ENCODE measurements at regions not wholly inside any gene's neighbourhood (a gene's known extent, or its start where the extent isn't known, plus 50 kb on each side); places are given as distances from the start of the nearest gene placed in this dataset.

- DNase-seq (ENCODE audit: low read depth) = no peak
Measured at GRCh38 chr2:239546541-239546940, 145.7 kb upstream of the HDAC4 start.

GRCh38 chr2:239545741-239546392 is 145.0 kb upstream of the HDAC4 start:
- no peak for DNase-seq (ENCODE audit: low read depth)

DNA sequence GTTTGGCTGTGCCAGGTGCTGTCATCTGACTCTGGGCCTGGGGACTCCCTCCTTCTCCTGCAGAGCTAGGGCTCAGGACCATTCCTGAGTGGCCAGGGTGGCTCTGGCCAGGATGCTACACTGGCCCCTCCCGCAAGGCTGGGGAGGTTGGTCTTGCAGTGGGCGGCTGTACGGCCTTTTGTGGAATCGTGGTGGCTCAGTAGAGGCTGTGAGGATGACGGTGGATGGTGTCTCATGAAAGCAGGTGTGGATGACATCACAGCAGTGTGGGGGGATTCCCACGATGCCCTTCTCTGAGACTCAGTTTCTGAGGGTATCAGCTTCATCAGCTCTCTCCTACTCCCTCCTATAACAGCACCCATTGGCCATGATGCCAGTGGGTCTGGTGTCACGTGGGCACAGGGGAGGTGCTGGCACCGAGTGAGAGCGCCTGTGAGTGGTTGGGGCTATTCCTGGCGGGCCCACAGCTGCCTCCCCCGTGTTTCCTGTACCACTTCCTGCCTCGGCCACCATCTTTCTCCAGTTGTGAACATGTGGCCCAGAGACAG is 144.2 kb upstream of the HDAC4 start:
- peak; percentile 56 for DNase-seq (ENCODE audit: low read depth)

- no peak for DNase-seq (ENCODE audit: low read depth)
Measured at GRCh38 chr2:239544143-239544917, 143.5 kb upstream of the HDAC4 start.

- no peak for DNase-seq (ENCODE audit: low read depth)
Measured at GRCh38 chr2:239543702-239544101, 142.9 kb upstream of the HDAC4 start.

DNA sequence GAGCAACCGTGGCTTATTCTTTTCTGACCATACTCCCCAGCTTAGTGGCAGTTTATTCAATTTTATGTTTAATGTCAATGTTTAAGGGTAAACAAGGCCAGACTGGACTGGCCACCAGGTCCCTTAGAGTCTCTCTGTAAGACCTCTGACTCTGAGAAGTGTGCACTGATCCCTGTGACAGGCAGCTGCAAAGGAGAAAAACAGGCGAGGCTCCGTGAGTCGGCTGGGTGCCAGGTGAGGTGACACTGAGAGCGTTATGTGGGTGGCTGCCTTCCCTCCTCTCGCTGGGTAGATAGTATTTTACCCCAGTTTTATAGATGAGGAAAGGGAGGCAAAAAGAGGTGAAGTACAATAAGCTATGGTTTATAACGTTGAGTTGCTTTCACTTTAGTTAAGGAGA is 139.4 kb upstream of the HDAC4 start:
- DNase-seq (ENCODE audit: low read depth) = no peak

GRCh38 chr2:239539776-239540100 is 138.9 kb upstream of the HDAC4 start:
- no peak for DNase-seq (ENCODE audit: low read depth)

GRCh38 chr2:239539083-239539775 is 138.4 kb upstream of the HDAC4 start:
- DNase-seq (ENCODE audit: low read depth) = no peak

DNA sequence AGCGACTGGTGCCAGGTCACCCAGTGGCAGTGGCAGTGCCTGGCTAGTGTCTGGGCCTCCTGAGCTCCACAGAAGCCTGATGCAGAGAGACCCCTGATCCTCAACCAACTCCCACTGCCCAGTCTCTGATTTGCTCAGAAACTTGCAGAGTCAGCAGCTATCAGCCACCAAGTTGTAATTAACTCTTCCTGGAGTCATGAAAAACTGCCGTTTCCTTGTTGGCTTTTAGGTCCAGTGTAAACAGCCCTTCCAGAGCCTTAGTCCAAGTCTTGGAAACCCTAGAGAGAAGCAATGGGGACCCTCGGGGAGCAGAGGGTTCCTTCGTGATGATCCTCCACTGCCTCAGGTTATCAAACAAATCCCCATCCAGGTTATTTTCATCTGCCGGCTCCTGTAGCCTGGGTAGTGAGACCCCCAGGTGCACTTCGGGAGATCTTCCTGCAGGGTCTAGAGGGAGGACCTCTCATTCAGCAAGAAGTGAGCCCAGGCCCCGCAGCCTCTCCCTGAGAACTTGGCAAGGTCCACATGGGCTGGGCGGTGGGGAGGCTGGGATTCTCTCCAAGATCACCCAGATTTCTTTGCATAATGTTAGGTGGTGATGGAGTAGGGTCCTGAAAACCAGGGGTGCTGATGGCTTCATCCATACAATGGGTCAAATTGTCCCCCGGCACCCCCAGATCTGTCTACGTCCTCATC is 137.7 kb upstream of the HDAC4 start:
- DNase-seq (ENCODE audit: low read depth) = no peak

DNA sequence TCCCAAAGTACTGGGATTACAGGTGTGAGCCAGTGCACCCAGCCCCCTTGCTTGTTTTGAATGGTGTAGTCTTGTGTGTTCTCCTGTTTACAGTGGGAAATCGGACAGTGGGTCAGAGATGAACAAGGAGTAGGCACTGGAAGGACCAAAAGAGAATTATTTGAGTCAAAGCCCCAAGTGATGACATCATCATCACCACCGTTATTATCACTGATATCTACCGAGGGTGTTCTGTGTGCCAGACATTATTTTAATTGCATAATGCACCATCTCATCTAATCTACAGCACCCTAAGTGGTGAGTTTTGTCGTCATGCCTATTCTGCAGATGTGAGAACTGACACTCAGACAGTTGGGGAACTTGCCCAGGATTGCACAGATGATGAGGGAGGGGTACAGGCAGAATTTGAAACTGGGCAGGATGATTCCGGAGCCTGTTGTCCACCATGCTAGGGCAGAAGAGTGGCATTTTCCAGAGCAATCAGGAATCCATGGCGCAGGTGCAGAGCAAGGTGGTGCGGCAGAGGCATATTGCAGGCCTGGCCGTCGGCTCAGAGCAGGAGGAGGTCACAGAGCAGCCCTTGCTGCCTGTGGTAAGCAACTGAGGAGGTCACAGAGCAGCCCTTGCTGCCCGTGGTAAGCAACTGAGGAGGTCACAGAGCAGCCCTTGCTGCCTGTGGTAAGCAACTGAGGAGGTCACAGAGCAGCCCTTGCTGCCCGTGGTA is 137.0 kb upstream of the HDAC4 start:
- no peak for DNase-seq (ENCODE audit: low read depth)

GRCh38 chr2:239536186-239536585 is 135.4 kb upstream of the HDAC4 start:
- no peak for DNase-seq (ENCODE audit: low read depth)

DNA sequence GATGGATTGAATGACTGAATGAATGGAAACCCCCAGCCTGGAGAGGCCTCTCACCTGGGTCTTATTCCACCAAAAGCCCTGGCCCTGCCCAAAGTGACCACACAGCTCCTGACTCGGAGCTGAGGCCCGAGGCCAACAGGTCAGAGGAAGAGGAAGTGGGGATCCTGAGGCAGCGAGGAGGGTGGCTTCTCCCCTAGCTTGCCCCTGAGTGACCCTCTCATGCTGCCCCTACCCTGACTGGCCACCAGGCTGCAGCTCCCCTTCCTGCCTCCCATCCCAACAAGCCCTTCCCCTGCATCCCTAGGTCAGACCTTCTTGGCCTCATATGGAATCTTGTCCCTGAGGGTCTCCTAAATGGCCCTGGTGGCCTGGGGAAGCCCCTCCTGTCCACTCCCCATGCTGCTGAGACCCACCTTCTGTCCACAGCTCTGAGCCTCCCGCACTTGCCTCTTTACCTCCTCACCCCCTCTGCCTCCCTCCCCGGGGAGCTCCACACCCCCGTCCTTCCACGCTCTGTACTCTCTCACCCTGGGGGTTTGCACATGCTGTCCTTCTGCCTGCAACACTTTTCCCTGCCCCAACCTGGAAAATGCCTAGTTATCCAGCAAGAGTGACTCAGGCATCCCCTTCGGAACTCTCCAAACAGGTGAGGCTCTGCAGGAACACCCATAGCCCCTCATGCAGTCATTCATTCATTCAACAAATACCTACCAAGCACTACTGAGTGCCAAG is 134.8 kb upstream of the HDAC4 start:
- DNase-seq (ENCODE audit: low read depth) = no peak

DNA sequence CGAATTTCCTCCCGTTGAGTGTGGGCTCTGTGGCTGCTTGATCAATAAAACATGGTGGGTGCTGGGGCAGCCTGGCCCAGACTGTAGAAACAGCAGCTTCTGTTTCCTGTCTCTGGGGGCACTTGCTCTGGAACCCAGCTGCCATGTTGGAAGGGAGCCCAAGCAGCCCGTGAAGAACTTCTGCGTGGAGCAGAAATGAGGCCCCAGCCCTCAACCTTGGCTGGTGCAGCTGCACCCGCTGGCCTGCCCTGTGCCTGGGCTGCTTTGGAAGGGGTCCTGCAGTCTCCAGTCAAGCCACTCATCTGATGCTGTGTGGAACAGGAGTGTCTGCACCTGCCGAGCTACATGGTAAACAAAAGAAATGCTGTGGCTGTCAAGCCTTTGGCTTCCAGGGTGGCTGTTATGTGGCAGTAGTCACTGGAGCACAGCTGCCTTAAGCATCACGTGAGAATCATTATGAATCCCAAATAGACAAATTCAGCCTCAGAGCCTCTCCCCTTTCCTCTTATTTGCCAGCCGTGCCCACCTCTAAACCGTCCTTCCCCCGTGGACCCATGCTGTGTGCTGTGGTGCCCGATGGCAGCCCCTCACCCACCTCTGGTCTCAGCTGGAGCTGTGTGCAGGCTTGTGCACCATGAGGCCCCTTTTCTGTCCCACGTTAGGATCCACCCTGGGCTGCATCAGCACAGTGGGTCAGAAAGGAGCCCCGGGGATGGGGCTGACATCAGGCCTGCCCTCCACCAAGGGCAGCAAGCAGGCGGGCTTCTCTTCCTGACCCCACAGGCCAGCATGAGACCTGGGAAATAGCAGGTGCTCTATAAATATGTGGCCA is 134.0 kb upstream of the HDAC4 start:
- DNase-seq (ENCODE audit: low read depth) = no peak

GRCh38 chr2:239533569-239534316 is 132.9 kb upstream of the HDAC4 start:
- no peak for DNase-seq (ENCODE audit: low read depth)

- DNase-seq (ENCODE audit: low read depth) = no peak
Measured at GRCh38 chr2:239532859-239533258, 132.0 kb upstream of the HDAC4 start.

GRCh38 chr2:239532250-239532649 is 131.4 kb upstream of the HDAC4 start:
- DNase-seq (ENCODE audit: low read depth) = no peak

DNA sequence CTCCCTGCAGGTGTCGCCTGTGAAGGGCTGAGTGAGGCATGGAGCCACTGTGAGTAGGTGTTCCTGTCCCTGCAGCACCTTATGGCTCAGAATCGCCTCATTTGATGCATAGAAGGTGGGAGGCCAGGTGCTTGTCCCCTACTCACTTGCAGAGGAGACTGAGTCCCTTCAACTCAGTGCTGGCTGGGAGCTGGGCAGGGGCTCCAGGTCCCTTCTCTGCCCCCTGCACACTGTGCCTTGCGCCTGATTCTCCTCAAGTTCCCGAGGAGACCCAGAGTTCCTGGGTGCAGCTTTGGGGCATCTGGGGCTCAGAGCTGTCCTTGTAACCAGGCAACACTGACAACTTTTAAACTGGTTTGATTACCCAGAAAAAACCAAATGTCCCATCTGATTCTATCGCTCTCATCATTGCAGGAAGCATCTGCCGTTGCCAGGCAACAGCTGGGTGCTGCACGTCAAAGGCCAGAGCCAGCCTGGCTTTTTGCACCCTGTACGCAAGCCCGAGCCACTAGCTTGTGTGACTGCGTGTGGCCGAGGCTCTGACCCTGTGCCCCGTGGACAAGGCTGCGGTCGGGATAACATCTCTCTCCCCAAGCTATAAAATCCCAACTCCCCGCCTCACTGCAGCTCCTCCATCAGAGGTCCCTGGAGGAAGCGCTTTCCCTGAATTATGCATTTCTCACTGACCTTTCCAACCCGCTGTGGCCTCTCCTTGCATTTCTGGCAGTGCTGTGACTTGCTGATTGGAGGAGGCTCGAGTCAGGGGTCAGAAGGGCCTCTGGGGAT is 130.8 kb upstream of the HDAC4 start:
- no peak for DNase-seq (ENCODE audit: low read depth)

DNA sequence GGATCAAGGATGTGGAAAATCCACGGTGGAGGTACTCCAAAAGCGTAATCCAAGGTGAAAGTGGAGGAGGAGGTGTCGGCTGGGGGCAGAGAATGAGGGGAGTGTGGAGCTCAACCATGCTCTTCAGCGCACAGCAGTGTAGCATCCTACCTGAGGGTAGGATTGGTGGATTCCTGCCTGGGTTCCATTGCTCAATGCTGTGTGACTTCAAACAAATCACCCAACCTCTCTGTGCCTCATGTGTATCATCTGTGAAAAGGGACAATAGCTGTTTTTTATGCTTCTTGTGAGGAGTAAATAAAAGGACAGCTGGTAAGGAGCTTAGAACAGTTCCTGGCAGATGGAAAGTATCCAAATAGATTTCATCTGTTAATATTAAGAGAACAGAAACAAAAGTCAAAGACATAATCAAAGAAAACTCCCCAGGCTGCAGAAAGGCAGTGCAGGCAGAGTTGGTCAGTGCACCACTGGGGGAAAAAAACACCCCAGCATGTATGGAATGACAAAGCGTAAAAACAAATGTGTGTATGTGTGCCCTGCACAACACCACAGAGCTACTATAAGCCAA is 130.0 kb upstream of the HDAC4 start:
- DNase-seq (ENCODE audit: low read depth) = no peak
